Hematopoietic multipotent progenitor cell treated with erythropoietin and hydrocortisone succinate and interleukin-3 and kit ligand, for 6 days (in vitro differentiated cells): ENCODE measurements at regions not wholly inside any gene's neighbourhood (a gene's known extent, or its start where the extent isn't known, plus 50 kb on each side); places are given as distances from the start of the nearest gene placed in this dataset.
"Not testable (repeated sequence)": the region's sequence is repeated elsewhere in the genome, so short reads cannot be mapped to it uniquely, and the experiment has no call there.

ENCODE experiments used
- DNase-seq: peaks from one replicate; pipeline ENCODE4 v3.0.0-alpha.2; 2015

GRCh38 chr10:121339114-121339513 lies 259.1 kb downstream of the FGFR2 start:
- DNase-seq = no peak

GRCh38 chr10:121340271-121340831 lies 257.9 kb downstream of the FGFR2 start:
- DNase-seq = no peak

- DNase-seq = no peak
Measured at GRCh38 chr10:121351540-121351939, 246.7 kb downstream of the FGFR2 start.

- no peak for DNase-seq
Measured at GRCh38 chr10:121352231-121352855, 245.9 kb downstream of the FGFR2 start.

- no peak for DNase-seq
Measured at GRCh38 chr10:121355161-121355560, 243.1 kb downstream of the FGFR2 start.

GRCh38 chr10:121356183-121356582 lies 242.1 kb downstream of the FGFR2 start:
- DNase-seq = no peak

GRCh38 chr10:121357401-121357800 lies 240.8 kb downstream of the FGFR2 start:
- DNase-seq = no peak

- no peak for DNase-seq
Measured at GRCh38 chr10:121362026-121362425, 236.2 kb downstream of the FGFR2 start.

GRCh38 chr10:121365566-121365965 lies 232.7 kb downstream of the FGFR2 start:
- DNase-seq = no peak

- DNase-seq = no peak
Measured at GRCh38 chr10:121368347-121369025, 229.8 kb downstream of the FGFR2 start.

- no peak for DNase-seq
Measured at GRCh38 chr10:121369616-121370015, 228.6 kb downstream of the FGFR2 start.

- no peak for DNase-seq
Measured at GRCh38 chr10:121371836-121372235, 226.4 kb downstream of the FGFR2 start.

GRCh38 chr10:121373411-121373810 lies 224.8 kb downstream of the FGFR2 start:
- DNase-seq = no peak

- no peak for DNase-seq
Measured at GRCh38 chr10:121374121-121374520, 224.1 kb downstream of the FGFR2 start.

GRCh38 chr10:121375172-121375571 lies 223.1 kb downstream of the FGFR2 start:
- DNase-seq = no peak

GRCh38 chr10:121378251-121378801 lies 219.9 kb downstream of the FGFR2 start:
- DNase-seq = no peak

GRCh38 chr10:121379013-121379412 lies 219.2 kb downstream of the FGFR2 start:
- DNase-seq = no peak

GRCh38 chr10:121380211-121380610 lies 218.0 kb downstream of the FGFR2 start:
- DNase-seq = no peak

GRCh38 chr10:121382029-121382520 lies 216.2 kb downstream of the FGFR2 start:
- DNase-seq = not testable (repeated sequence)

- no peak for DNase-seq
Measured at GRCh38 chr10:121385136-121385535, 213.1 kb downstream of the FGFR2 start.

- DNase-seq = no peak
Measured at GRCh38 chr10:121392657-121393056, 205.6 kb downstream of the FGFR2 start.

GRCh38 chr10:121393522-121393921 lies 204.7 kb downstream of the FGFR2 start:
- no peak for DNase-seq

- not testable (repeated sequence) for DNase-seq
Measured at GRCh38 chr10:121400507-121400906, 197.7 kb downstream of the FGFR2 start.

GRCh38 chr10:121403527-121403926 lies 194.7 kb downstream of the FGFR2 start:
- DNase-seq = no peak
